ENCODE measurements at regions not wholly inside any gene's neighbourhood (a gene's known extent, or its start where the extent isn't known, plus 50 kb on each side); places are given as distances from the start of the nearest gene placed in this dataset.

DNA sequence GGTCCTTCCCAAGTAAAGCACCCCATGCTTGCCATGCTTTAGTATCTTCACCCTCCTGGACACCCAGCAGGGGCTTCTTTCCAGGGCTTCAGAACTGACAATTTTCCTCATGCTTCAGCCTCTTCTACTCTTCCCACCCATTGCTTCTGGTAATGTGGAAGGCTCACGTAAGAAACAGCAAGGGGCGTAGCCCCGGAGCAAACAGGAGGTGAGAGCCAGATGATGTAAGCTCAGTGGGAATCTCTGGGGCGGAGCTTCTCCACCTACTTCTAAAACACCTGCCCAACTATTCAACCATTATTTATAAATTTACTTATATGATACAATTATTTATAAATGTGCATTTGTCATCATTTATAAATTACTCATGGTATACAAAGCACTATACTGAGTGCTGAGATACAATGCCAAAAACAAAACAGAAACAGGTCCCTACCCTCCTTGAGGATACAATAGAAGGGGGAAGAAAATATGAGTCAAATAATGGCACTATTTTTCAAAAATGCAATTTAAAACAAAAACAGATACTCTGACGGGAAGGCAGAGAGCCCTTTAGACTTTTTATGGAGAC lies 140.1 kb upstream of the CAMK1G start:
- no peak for DNase-seq
- in situ Hi-C loops (cut with HindIII; ENCODE audit: low pct_ligation_motif_present, low pct_unique_long_range_greater_than_20kb, low sequenced_read_pairs), result no loop called here

DNA sequence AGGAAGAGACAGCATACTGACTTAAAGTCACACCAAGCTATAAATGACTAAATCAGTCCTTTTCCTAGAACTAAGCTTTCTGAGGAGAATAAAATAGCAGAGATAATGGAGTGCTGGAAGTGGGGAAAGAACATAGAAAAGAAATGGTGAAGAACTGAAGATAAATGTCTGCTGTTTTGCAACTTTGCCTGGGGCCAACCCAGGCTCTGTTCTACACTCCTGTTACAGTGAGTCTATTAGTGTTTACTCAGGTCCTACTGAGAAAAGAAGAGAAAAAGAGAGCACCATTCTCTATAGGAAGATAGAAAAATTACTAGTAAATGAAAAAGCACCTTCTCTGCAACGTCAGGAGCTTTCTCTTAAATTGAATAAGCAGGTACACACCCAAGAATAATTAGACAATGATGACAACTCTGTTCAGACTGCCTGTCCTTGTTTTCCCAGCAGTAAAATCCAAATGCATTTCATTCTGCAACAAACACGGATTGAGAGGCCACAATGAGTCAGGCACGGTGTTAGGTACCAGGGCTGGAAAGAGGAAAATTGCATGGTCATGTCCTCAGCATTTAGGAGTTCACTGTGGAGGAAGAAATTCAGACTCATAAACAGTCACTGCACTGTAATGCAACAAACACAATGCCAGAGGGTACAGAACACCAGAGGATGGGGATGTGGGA lies 139.4 kb upstream of the CAMK1G start:
- in situ Hi-C loops (cut with HindIII; ENCODE audit: low pct_ligation_motif_present, low pct_unique_long_range_greater_than_20kb, low sequenced_read_pairs), result no loop called here
- no peak for DNase-seq

DNA sequence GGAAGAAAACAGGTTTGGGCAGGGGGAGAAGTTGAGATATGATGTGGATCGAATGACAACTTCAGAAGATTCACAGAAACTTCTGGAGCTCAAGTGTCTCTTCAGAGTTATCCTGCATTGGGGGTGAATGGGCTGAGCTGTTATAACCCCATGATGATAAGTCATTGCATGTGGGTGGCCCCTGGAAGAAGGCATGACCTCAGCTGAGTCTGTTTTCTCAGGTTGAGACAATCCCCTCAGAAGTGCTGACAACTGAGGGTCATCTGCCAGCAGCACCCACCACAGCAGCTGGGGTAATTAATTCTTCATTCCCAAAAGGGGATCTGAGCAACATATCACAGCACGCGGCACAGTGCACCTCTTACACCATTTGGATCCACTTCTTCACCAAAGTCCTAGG lies 138.6 kb upstream of the CAMK1G start:
- in situ Hi-C loops (cut with HindIII; ENCODE audit: low pct_ligation_motif_present, low pct_unique_long_range_greater_than_20kb, low sequenced_read_pairs), result no loop called here

DNA sequence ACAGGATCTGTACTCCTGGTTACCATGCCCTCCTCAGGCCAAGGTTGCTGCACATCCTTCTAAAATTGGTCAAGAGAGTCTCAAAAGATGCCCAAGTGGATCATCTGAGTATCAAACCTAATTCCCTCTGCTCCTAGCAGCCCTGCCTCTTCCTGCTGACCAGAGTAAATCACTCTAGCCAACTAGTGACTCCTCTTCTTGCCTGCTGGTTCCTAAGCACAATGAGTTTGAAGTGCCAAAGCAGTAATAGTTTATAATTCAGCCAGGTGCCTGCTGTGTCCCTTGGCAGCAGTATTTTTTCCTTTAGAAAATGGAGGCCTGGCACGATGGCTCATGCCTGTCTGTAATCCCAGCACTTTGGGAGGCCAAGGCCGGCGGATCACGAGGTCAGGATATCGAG lies 137.9 kb upstream of the CAMK1G start:
- in situ Hi-C loops (cut with HindIII; ENCODE audit: low pct_ligation_motif_present, low pct_unique_long_range_greater_than_20kb, low sequenced_read_pairs), result no loop called here
- no peak for DNase-seq

More for the DNA sequence above, 138.6 kb upstream of the CAMK1G start:
- DNase-seq, result no peak

GRCh38 chr1:209446356-209446755 lies 137.2 kb upstream of the CAMK1G start:
- in situ Hi-C loops (cut with HindIII; ENCODE audit: low pct_ligation_motif_present, low pct_unique_long_range_greater_than_20kb, low sequenced_read_pairs), result no loop called here
- no peak for DNase-seq

DNA sequence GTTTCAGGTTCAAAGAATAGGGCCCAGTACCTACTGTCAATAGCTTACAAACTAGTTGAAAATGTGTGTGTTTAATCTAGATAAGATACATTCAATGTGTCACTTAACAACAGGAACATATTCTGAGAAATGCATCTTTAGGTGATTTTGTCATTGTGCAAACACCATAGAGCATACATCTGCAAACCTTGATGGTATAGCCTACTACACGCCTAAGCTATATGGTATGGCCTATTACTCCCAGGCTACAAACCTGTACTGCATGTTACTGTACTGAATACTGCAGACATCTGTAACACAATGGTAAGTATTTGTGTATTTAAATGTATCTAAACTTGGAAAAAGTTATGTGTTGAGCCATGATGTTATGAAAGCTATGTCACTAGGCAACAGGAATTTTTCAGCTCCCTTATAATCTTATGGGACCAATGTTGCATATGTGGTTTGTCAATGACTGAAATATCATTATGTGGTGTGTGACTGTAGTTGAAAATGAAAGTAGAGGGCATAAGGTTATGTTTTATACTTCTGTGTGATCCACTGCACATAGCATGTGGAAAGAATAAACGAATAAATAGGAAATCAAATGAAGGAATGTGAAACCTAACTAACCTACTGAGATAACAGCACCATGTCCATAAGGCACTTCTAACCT lies 129.0 kb upstream of the CAMK1G start:
- in situ Hi-C loops (cut with HindIII; ENCODE audit: low pct_ligation_motif_present, low pct_unique_long_range_greater_than_20kb, low sequenced_read_pairs), result no loop called here
- no peak for DNase-seq

- in situ Hi-C loops (cut with HindIII; ENCODE audit: low pct_ligation_motif_present, low pct_unique_long_range_greater_than_20kb, low sequenced_read_pairs), result no loop called here
- DNase-seq, result peak; percentile 34
Observed at GRCh38 chr1:209455145-209455544, 128.4 kb upstream of the CAMK1G start.

GRCh38 chr1:209455661-209456358 lies 127.7 kb upstream of the CAMK1G start:
- no peak for DNase-seq
- in situ Hi-C loops (cut with HindIII; ENCODE audit: low pct_ligation_motif_present, low pct_unique_long_range_greater_than_20kb, low sequenced_read_pairs), result no loop called here

DNA sequence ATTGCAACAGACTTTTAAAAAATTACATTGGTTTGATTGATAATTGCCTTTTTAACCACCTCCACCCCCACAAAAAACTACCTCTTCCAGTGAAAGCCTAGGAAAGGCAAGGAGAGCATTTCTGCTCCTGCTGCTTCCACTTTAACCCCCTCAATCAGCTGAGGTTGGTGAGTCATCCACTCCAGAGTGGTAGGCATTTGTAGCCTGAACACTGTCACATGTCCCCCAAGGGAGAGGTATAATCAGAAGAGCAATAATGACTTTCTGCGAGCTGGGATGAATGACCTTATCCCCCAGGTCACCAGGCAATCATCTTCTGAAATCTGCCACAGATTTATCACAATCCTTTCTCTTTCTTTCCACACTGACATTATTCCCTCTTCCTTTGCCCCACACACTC lies 126.6 kb upstream of the CAMK1G start:
- in situ Hi-C loops (cut with HindIII; ENCODE audit: low pct_ligation_motif_present, low pct_unique_long_range_greater_than_20kb, low sequenced_read_pairs), result no loop called here
- DNase-seq, result no peak

DNA sequence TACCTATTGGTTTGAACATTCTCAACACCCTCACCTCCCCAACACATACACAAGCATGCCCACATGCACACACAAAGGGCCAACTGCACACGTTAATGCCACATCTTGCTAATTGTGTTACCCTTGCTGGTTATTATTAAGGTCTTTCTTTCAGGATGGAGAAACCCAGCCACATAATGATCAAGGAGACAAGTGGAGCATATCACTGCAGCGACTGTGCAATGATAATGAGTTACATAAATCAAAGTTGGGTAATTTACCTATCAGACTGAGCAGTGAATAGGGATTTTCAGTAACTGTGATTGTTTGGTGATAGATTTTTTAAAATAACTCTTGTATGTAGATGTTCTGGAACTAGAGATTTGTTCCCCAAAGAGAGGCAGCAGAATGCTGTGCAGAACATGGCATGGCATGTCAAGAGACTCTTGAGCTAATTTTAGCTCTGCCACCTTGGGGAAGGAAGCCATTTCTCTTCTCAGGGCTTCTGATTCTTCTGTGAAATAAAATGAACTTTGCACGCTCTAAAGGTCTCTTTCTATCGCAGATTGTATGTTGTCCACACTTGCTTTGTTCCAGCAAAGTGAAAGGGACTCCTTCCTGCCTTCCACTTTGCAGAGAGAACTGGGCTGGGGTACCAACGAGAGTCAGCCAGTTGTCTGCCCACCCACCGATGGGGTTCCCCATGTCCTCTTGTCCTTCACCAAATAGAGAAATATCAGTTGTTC lies 126.0 kb upstream of the CAMK1G start:
- in situ Hi-C loops (cut with HindIII; ENCODE audit: low pct_ligation_motif_present, low pct_unique_long_range_greater_than_20kb, low sequenced_read_pairs), result no loop called here
- no peak for DNase-seq

DNA sequence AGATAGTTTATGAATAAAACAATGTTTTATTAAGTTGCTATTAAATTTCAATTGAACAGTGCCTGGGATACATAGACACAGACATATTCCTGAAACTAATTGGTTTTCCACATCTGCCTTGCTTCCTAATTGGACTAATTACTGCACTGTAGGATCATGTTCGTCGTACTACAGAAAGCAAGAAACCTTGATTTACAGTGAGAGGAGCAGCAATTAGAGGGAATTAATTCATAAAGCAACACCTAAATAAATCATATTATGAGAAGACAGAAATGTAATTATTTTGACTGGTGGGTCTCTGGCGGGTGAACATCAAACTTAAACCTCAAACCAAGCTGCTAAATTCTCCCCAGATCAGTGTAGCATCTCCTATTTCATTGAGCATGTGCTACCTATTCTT lies 124.6 kb upstream of the CAMK1G start:
- in situ Hi-C loops (cut with HindIII; ENCODE audit: low pct_ligation_motif_present, low pct_unique_long_range_greater_than_20kb, low sequenced_read_pairs), result no loop called here
- no peak for DNase-seq

GRCh38 chr1:209461168-209461567 lies 122.3 kb upstream of the CAMK1G start:
- in situ Hi-C loops (cut with HindIII; ENCODE audit: low pct_ligation_motif_present, low pct_unique_long_range_greater_than_20kb, low sequenced_read_pairs), result no loop called here
- DNase-seq, result no peak

DNA sequence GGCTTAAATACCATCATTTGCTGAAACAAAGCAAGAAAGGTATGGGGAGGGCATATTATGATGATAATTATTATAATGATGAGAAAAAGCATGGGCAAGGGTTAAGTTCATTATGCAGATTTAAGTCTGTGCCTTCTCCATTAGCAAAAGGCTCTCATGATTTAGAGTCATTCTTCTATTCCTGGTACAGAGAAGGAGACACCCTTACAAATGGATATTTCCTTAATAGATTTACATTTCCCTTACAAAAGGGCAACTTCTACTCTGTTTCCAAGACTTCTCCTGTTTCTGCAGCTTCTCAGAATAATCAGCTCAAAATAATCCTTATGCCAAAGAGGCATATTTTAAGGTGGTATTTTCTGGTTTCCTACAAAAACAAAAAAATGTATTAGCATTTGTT lies 121.1 kb upstream of the CAMK1G start:
- no peak for DNase-seq
- in situ Hi-C loops (cut with HindIII; ENCODE audit: low pct_ligation_motif_present, low pct_unique_long_range_greater_than_20kb, low sequenced_read_pairs), result no loop called here

- no peak for DNase-seq
- in situ Hi-C loops (cut with HindIII; ENCODE audit: low pct_ligation_motif_present, low pct_unique_long_range_greater_than_20kb, low sequenced_read_pairs), result no loop called here
Observed at GRCh38 chr1:209463441-209463840, 120.1 kb upstream of the CAMK1G start.

DNA sequence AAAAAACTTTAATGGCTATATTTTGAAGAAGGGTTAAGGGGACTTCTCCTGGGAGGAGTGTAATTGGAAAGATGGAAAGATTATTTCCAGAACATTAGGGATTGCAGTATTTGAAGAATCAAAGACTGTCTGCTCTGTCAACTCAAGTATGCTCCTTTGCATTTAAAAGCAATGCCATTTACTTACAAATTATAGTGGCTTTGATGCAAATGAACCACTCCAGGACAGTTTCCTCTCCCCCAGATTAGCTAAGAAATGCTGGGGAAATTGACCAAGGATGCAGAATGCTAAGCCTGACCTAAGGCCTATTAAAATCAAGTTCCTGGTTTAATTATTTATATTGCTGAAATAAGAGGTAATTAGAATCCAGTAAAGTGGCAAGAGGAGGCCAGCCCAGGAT lies 110.5 kb upstream of the CAMK1G start:
- DNase-seq, result no peak
- in situ Hi-C loops (cut with HindIII; ENCODE audit: low pct_ligation_motif_present, low pct_unique_long_range_greater_than_20kb, low sequenced_read_pairs), result no loop called here

GRCh38 chr1:209480345-209480744 lies 103.2 kb upstream of the CAMK1G start:
- DNase-seq, result no peak
- in situ Hi-C loops (cut with HindIII; ENCODE audit: low pct_ligation_motif_present, low pct_unique_long_range_greater_than_20kb, low sequenced_read_pairs), result no loop called here

- DNase-seq, result no peak
- in situ Hi-C loops (cut with HindIII; ENCODE audit: low pct_ligation_motif_present, low pct_unique_long_range_greater_than_20kb, low sequenced_read_pairs), result no loop called here
Observed at GRCh38 chr1:209483691-209484090, 99.8 kb upstream of the CAMK1G start.

- no peak for DNase-seq
- in situ Hi-C loops (cut with HindIII; ENCODE audit: low pct_ligation_motif_present, low pct_unique_long_range_greater_than_20kb, low sequenced_read_pairs), result no loop called here
Observed at GRCh38 chr1:209484429-209484828, 99.1 kb upstream of the CAMK1G start.

- no peak for DNase-seq
Observed at GRCh38 chr1:209485167-209485566, 98.3 kb upstream of the CAMK1G start.

More at GRCh38 chr1:209485167-209485566, 98.3 kb upstream of the CAMK1G start:
- in situ Hi-C loops (cut with HindIII; ENCODE audit: low pct_ligation_motif_present, low pct_unique_long_range_greater_than_20kb, low sequenced_read_pairs), result no loop called here
